ENCODE measurements at regions not wholly inside any gene's neighbourhood (a gene's known extent, or its start where the extent isn't known, plus 50 kb on each side); places are given as distances from the start of the nearest gene placed in this dataset.
"Not testable (repeated sequence)": the region's sequence is repeated elsewhere in the genome, so short reads cannot be mapped to it uniquely, and the experiment has no call there.

- no peak for DNase-seq
Observed at GRCh38 chr9:113665756-113666155, 202.2 kb downstream of the RGS3 start.

- no peak for DNase-seq
Observed at GRCh38 chr9:113668061-113668460, 204.5 kb downstream of the RGS3 start.

- no peak for DNase-seq
Observed at GRCh38 chr9:113669522-113670115, 206.1 kb downstream of the RGS3 start.

DNA sequence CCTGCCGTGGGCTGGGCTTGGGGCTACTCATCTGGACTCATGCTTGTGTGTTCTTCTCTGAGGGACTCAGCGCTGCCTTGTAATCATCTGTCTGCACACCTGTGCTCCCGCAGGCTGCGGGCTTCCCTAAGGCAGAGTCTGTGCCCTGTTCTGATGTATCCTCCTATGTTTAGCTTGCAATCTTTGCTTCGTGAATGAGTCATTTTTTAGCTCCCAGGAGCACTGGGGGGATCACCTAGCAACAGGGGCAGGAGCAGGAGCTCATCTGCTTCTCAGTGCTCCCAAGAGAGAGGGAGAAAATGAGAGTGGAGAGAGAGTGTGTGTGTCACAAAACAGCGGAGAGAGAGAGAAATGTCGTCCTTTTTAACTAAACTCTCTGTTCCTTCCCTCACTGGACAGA is 202.4 kb upstream of the ZNF618 start:
- no peak for DNase-seq

DNA sequence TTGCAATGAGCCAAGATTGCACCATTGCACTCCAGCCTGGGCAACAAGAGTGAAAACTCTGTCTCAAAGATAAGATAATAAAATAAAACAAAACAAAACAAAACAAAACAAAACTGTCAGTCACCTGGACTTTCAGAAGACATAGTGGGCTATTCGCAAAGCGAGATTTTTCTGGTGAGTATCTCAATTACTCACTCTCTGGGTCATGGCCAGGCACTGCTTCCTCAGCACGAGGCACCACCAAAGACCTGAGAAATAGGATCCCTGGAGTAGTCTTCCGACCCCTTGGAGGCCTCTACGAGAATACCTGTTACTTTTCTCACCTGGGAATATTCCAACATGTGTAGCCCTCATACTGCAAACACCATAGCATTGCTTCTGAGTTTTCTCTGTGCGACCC is 201.7 kb upstream of the ZNF618 start:
- DNase-seq, result no peak

DNA sequence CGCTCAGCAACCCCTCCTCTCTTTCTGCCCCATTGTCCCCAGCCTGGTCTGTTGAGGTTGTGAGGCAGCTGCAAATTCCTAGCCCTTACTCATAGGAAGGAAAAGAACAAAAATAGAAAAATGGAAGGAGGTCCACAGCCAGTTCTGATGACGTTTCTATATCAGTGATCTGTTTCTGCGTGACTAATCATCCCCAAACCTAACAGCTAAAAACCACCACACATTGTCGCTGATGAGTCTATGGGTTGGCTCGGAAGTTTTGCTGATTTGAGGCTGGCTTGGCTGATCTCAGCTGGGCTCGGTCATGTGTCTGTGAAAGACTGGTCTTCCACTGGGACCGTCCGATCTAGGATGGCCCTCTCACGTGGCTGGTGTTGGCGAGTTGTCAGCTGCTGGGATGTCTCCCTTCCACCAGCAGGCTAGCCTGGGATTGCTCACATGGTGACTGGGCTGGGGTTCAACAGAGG is 200.6 kb upstream of the ZNF618 start:
- DNase-seq, result peak; percentile 30

DNA sequence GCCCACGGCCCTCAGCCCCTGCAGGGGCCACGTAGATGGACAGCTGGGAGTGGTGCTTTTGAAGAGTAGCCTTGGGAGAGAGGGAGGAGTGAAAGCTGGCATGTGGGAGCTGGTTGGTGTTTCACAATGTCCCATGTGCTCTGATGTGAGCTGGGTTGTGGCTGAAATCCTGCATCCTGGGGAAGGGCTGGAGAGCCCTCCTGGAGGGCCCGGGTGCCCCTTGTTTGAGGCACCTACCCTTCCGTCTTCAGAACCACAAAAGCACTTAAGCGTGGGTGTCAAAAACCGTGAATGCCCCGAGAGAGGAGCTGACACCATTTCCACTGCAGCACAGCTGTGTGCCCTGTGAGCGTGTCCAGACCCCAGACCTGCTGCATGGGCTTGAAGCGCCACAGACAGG is 199.1 kb upstream of the ZNF618 start:
- DNase-seq, result no peak

DNA sequence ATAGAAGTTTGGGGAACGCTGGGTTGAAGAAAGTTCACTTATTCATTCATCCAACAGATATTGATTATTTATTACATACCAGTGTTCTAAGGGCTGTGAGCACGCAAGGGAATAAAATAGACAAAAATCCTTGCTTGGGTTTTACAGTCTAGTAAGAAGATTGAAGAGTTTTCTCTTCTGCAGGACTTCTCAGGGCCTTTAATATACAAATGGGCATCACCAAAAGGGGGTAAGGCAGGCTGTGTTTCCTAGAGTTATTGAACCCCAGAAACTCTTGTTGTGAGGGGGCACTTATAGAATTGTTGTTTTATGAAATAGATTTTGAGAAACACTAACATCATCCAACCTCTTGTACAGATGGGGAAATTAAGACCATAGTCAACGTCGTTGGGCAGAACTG is 198.5 kb upstream of the ZNF618 start:
- DNase-seq, result no peak

GRCh38 chr9:113678119-113678858 is 197.8 kb upstream of the ZNF618 start:
- no peak for DNase-seq

- no peak for DNase-seq
Observed at GRCh38 chr9:113678859-113679256, 197.3 kb upstream of the ZNF618 start.

- no peak for DNase-seq
Observed at GRCh38 chr9:113682297-113682771, 193.8 kb upstream of the ZNF618 start.

GRCh38 chr9:113685636-113686035 is 190.5 kb upstream of the ZNF618 start:
- not testable (repeated sequence) for DNase-seq

GRCh38 chr9:113687107-113687679 is 188.9 kb upstream of the ZNF618 start:
- DNase-seq, result no peak

GRCh38 chr9:113687680-113688371 is 188.3 kb upstream of the ZNF618 start:
- DNase-seq, result no peak

DNA sequence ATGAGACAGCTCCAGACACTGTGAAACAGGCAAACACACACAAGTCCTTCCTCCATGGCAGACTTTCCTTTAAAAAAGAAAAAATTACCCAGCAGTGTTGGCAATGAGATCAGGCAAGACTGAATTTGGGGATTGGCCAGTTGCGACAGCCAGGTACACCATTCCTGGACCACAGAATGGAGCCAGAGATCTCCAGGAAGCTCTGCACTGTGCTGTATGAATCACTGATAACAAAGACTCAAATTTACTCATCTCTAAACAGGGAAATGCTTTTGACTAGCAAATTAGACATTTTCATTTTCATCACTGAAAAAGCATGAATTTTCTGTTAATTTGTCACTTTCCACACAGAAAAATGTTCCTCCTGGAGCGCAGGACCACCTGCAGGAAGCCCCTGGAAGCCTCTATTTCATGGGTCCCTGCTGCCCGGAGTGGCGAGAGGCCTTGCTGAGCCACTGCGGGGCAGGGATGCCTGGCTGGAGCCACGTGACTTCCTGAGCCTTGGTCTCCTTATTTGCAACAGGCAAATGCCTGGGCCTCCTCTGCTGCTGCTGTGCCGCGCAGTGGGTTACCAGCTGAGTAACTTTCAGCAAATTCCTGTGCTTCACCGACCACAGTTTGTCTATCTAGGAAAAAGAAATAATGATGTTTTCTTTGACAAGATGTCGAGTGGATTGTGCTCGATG is 185.9 kb upstream of the ZNF618 start:
- no peak for DNase-seq

- no peak for DNase-seq
Observed at GRCh38 chr9:113692256-113692655, 183.9 kb upstream of the ZNF618 start.

GRCh38 chr9:113694912-113695311 is 181.2 kb upstream of the ZNF618 start:
- DNase-seq, result no peak

GRCh38 chr9:113695440-113695851 is 180.7 kb upstream of the ZNF618 start:
- DNase-seq, result no peak

- no peak for DNase-seq
Observed at GRCh38 chr9:113695901-113696300, 180.2 kb upstream of the ZNF618 start.

DNA sequence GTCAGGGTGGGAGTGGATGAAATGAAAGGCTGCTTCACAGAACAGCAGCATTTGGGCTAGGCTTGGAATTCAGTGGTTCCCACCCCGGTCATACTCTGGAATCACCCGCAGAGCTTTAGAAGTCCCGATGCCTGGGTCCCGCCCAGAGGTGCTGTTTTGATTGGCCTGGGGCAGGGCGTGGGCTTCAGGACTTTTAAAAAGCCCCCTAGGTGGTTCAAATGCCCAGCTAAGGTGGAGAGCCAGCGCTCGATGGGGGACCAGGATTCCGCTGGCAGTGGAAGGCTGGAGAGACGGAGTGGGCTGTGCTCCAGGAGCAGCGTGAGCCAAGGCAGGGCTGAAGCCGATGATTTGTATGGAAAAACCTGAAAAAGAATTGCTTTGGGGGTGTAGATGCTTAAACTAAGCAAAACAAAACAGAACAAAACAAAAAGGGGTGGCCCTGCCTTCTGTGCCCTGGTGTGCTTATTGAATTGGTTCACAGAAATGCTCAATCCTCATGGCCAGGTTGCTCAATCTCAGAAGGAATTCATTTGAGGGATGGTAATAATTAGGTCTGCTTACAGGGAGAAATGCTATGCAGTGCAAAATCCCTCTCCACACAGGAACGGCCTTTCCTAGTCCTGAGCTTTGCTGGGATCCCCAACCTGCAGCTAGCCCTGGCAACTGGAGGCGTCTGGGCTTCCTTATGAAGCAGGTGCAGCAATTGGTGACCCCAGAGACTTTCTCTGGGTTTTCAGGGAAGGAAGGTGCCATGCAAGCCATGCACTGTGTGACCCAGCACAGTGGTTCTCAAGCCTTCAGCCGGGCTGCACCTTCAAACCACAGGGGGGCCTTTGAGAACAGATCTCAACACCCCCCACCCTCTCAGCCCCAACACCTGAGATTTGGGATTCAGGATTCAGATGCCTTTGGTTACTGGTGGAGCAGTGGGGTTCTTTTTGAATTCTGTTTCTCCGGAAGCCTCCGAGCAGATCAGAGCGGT is 174.0 kb upstream of the ZNF618 start:
- no peak for DNase-seq

- no peak for DNase-seq
Observed at GRCh38 chr9:113705306-113705927, 170.7 kb upstream of the ZNF618 start.
